ENCODE measurements at regions not wholly inside any gene's neighbourhood (a gene's known extent, or its start where the extent isn't known, plus 50 kb on each side); places are given as distances from the start of the nearest gene placed in this dataset.

DNA sequence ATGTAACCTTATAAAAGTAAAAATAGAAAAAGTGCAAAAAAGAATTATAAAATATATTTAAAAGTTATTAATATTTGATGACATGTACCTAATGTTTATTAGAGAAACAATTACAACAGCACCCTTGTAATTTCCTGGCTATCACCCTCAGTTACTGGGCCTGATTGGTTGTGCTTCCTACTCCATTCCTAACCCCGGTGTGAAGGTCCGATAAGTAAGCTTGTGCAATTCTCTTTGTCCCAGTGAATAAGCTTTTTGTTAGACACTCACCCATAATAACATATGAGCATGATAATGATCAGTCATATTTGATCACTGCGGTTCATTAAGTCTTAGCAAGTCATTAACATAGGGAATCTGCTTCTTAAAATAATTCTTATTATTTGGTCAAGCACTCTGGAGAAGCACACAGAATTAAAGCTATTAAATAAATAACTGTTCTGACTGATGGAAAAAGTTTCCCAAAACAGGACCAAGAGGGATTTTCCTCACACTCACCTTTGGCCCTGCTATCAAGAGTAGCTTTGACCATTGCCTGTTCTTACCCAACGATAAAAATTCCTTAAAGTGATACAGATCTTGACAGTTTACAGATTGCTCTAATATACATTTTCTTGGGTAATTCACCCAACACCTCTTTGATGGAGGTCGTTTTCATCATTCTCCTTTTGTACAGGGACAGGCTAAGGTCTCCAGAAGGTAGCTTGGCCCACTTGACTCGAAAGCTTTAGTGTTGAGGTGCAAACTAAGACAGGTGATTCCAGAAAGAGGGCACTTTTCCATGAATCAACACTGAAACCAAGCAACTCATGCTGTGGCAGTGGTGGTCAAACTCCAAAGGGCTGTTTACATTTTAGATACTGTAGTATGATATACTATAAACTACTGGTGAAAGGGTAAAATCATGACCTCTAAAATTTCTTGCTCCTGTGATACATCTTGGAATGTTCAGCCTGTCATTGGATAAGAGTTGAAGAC is 543.0 kb upstream of the KCNMB2 start:
- TF ChIP-seq EZH2 (IDR thresholded peaks at IDR 0.05; ENCODE audit: low read depth), result no peak
- TF ChIP-seq, protein P1, sequence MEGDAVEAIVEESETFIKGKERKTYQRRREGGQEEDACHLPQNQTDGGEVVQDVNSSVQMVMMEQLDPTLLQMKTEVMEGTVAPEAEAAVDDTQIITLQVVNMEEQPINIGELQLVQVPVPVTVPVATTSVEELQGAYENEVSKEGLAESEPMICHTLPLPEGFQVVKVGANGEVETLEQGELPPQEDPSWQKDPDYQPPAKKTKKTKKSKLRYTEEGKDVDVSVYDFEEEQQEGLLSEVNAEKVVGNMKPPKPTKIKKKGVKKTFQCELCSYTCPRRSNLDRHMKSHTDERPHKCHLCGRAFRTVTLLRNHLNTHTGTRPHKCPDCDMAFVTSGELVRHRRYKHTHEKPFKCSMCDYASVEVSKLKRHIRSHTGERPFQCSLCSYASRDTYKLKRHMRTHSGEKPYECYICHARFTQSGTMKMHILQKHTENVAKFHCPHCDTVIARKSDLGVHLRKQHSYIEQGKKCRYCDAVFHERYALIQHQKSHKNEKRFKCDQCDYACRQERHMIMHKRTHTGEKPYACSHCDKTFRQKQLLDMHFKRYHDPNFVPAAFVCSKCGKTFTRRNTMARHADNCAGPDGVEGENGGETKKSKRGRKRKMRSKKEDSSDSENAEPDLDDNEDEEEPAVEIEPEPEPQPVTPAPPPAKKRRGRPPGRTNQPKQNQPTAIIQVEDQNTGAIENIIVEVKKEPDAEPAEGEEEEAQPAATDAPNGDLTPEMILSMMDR (conservative IDR thresholded peaks at IDR 0.05), result no peak

Data from PC-9 (cell line).